GM21360 (cell line): ENCODE measurements at regions not wholly inside any gene's neighbourhood (a gene's known extent, or its start where the extent isn't known, plus 50 kb on each side); places are given as distances from the start of the nearest gene placed in this dataset.
"Not testable (repeated sequence)": the region's sequence is repeated elsewhere in the genome, so short reads cannot be mapped to it uniquely, and the experiment has no call there.

ENCODE experiments used
- ATAC-seq: cut with Tn5 transposase; IDR thresholded peaks from one replicate; pipeline ENCODE4 v1.9.1; 2021; ENCODE audit warnings: mild to moderate bottlenecking, moderate library complexity; ENCODE audit not compliant: unreplicated experiment

DNA sequence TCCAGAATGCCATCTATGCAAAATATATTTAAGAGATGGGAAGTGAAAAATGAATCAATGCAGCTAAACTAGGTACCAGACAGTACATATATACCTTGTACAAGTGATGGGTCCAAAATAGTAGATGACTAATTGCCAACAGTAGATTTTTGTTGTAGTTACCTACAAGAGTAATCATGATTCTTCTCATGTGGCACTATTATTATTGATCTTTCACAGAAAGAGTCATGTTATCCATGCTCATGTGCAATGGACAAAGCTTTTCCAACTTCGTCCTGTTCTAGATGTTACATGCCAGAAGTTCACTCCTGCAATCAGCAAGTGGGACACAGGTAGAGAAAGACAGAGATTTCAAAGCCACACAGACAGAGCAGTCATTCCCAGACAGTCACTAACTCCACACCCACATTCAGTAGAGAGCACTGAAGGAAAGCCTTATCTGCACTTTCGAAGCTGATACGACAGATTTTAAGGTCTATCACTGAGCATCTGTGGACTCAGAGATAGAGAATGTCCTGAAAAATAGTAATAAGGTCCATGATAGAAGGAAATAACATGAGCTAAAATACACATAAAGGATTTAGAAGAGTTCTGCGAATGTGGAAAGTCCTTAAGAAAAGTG, 101.6 kb upstream of the ITPRID2 start:
- ATAC-seq: peak; percentile 41

DNA sequence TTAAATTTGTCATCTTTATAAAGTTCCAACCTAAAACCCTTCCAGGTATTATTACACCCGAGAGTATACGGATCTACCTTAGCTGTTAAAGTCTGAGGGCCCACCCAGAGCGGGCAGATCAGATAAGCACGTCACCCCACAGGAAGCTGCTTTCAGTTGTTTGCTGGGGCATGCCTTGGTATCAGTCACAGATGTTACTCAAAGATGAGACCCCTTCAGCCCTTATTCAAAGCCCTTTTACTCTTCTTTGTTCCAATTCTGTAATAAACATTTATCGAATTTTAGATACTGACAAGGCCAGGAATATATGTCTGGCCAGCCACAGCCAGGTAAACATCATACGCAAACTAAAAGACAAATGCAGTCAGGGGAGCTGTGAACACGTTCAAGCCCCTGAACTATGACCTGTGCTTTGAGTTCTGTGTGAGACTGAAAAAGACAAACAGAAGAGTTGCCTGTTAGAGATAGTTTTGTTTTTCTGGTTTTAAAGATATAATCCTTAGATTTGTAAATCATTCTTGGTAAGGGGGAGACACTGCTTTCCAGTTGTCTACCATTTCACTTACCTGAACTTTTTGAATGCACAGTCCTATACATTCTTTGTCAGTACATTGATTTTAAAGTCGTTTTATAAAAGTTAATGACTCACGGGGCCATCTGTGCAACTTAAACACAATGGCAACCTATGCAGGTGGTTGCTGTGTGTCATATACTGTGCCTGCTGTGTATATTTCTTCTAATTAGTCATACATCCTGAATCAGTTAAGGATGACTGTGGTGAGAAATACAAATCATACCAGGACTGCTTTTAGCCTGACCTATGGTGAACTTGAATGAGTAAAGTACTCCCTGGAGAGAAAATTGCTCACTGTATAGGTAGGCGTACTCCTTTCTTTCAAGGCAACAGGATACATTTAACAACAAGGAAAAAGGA, 100.5 kb upstream of the ITPRID2 start:
- ATAC-seq: peak; percentile 95

DNA sequence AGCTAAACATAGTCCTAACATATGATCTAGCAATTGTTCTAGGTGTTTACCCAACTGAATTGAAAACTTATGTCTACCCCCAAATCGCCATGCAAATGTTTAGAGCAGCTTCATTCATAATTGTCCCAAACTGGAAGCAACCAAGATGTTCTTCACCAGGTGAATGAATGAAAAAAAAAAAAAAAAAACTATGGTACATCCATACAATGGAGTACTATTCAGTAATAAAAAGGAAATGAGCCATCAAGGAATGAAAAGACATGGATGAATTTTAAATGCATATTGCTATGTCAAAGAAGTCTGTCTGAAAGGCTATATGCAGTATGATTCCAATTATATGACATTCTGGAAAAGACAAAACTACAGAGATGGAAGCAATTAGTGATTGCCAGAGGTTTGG, 98.6 kb upstream of the ITPRID2 start:
- ATAC-seq: no peak

DNA sequence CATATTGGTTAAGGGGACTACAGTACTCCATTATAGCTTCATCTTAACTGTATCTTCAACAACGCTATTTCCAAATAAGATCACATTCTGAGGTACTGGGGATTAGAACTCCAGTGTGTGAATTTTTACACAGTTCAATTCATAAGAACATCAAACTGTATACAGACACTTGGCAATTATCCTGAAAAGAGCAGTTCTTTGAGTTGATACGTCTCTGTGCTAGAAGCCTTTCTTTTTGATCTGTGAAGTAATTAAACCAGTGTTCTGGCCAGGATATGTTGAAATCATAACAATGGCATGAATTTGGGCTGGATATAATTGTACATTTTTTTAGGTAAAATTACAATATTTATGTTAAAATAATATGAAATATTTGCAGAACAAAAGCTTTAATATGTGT, 93.5 kb upstream of the ITPRID2 start:
- ATAC-seq: no peak

DNA sequence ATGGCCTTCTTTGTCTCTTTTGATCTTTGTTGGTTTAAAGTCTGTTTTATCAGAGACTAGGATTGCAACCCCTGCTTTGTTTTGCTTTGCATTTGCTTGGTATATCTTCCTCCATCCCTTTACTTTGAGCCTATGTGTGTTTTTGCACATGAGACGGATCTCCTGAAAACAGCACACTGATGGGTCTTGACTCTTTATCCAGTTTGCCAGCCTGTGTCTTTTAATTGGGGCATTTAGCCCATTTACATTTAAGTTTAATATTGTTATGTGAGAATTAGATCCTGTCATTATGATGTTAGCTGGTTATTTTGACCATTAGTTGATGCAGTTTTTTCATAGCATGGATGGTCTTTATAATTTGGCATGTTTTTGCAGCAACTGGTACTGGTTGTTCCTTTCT, 89.2 kb upstream of the ITPRID2 start:
- not testable (repeated sequence) for ATAC-seq

DNA sequence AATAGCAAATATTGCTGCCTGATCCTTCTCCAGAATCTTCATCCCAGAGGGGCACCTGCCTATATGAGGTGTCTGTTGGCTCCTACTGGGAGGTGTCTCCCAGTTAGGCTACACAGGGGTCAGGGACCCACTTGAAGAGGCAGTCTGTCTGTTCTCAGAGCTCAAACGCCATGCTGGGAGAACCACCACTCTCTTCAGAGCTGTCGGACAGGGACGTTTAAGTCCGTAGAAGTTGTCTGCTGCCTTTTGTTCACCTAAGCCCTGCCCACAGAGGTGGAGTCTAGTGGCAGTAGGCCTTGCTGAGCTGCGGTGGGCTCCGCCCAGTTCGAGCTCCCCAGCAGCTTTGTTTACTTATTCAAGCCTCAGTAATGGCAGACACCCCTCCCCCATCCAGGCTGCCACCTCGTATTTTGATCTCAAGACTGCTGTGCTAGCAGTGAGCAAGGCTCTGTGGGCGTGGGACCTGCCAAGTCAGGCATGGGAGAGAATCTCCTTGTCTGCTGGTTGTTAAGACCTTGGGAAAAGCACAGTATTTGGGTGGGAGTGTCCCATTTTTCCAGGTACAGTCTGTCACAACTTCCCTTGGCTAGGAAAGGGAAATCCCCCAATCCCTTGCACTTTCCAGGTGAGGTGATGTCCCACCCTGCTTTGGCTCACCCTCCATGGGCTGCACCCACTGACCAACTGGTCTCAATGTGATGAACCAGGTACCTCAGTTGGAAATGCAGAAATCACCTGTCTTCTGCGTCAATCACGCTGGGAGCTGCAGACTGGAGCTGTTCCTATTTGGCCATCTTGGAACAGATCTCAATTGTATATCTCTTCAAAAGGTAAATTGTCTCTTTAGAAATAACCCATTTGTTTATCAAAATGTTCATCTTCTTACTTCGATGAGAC, 87.4 kb upstream of the ITPRID2 start:
- ATAC-seq: not testable (repeated sequence)

DNA sequence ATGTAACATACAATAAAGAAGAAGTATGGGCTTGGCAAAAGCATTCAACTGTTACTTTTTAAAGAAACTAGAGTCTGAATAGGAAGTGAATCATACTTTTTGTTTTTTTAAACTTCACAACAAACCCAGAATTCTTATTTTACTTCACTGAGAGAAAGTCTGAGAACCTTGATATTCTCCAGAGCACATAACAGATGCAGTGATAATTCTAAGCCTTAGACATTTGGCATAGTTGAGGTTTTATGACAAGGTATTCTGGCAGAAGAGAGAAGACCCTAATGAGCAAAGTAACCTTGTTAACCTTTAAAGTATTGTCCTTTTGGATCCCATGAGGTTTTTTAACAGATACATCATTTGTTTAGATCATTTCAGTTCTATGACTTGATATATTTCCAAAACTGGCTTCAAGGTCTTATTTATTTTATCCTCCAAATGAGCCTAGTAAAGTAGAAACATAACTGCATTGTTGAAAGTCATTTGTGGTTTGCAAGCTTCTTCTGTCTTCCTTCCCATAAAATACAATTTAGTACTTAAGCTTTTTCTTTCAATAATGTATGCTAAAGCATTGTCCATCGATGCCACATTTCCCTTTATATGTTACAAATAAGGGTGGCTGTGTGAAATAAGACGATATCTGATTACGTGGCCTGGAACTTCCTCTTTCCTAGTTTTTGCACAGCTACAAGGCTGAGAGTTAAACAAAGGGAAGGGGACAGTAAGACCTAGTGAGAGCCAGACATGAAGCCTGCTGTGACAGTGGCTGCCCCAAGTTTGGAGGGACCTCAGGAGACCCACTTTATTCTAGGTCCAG, 86.1 kb upstream of the ITPRID2 start:
- ATAC-seq: no peak

DNA sequence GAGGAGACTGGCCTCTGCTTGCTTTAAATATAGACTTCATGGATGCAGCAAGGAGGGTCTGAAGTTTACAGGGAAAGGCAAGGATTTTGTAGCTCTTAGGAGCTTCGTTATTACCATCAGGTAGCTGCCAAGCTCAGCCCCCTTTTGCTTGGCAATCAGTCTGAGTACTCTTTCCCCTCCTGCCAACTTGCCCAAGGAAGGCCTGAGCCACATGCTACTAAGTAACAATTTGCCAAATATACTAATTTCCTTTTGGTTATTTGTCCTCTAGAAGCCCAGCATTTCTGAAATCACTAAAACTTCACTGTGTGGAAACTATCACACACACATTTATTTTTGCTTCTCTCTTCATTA, 85.5 kb upstream of the ITPRID2 start:
- ATAC-seq: no peak

DNA sequence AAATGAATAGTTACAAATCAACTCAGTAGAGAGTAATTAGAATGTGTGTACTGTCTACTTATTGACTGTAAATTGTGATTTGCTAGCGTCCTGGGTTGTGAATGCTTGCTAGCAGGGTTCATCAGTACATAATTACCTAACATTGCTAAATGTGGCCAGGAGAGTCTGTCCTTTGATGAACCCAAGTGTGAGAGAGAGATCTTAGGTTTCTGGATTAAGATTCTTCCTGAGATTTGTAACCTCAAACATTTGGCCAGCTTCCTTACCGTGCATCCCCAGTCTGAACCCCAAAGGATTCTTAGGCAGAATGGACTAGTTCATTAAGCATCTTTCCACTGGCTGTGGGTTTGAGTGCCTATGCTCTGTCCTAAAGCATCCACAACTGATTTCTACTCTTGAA, 84.0 kb upstream of the ITPRID2 start:
- no peak for ATAC-seq

DNA sequence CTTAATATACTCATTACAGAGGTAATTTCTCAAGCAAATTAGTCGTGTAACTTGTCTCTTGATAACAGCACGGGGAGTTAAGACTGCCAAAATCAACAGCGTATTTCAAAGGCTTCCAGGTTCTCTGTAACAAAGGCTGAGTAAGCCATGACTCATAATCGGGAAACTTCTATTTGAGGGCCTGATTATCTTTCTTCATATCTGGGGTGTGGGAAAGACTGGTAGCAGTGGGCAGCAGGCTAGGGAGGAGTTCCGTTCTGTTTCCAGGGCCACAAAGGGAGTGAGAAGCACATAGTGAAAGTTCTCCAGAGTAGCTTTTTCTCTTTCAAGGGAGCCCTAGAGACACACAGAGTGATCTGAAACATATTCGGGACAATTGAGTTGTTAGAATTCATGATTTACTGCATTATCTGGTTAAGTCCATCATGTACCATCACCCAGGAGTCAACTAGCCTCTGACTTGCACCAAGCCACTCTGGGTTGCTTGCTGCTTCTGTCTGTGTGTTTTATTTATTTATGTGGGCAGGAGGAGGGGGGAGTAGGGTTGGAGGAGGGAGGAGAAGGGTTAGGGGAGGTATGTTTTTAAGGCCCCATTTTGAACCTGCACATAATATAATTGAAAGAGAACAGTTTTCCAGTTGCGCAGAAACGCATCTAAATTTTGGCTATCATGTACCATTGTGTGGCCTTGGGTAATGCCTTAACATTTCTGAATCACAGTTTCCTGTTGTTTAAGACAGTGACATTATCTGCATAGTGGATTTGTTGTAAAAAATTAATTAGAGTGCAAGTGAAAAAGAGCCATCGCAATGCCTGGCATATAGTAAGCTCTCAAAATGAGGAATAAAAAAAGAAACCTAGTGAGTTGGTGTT, 80.5 kb upstream of the ITPRID2 start:
- no peak for ATAC-seq

DNA sequence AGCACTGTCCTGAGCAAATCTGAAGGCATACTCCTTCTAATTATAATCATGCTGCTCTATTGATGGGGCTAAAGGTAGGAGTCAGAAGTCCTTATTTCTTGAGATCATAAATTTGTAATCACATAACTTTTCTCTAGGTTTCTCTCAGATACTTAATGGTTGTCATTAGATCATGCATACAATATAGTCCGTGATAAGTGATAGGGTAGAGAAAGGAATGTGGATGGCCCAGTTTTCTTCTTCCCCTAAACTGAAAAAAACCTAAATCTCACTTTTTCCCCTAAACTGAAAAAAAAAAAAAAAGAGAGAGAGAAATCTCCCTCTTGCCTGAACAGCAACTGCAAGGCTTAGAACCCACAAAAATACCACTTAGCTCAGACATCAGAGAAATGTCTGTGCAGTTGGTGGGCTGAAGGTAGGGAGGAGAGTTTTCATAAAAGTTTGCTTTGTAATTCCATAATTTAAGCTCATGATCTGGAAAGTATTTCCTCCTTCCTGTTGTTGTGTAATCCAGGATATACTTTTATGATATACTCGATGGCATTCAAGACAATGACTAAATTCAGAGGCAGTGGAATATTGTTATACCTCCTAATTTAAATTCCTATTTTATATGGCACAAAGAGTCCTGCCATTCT, 79.3 kb upstream of the ITPRID2 start:
- no peak for ATAC-seq

DNA sequence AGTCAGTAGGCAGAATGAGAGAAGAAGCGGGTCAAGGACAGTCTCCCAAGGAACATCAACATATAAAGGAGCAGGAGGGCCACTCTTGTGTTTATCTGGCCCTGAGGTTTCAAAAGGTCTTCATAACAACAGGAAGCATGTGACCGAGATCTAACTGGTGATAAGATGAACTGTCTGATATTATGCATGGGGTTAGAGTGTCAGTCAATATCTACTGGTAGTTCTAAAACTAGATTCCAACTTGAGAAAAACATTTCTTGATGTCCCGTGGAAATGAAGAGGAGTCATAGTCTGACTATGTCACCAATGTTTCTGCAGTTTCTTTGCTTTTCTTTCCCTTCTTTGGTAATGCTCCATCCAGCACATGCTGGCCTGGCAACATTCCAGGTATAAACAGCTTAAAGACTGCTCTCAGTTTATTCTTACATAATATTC, 77.5 kb upstream of the ITPRID2 start:
- no peak for ATAC-seq

DNA sequence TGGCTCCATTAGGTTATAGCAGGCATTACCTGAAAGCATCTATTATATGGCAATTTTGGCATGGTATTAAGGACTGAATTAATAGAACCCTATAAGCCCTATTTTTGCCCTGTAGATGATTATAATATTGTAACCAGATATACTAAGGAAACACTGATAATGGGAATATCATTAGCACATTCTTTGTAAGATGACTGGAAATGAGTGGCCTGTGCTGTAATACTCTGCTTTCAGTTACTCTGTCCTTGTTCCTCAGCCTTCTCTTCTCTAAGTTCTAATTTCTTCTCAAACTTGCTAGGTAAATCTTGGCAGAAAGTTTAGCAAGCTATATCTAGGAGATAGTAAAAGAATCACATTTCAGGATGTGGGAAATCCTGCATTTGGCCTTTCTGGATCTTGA, 74.0 kb upstream of the ITPRID2 start:
- ATAC-seq: no peak

DNA sequence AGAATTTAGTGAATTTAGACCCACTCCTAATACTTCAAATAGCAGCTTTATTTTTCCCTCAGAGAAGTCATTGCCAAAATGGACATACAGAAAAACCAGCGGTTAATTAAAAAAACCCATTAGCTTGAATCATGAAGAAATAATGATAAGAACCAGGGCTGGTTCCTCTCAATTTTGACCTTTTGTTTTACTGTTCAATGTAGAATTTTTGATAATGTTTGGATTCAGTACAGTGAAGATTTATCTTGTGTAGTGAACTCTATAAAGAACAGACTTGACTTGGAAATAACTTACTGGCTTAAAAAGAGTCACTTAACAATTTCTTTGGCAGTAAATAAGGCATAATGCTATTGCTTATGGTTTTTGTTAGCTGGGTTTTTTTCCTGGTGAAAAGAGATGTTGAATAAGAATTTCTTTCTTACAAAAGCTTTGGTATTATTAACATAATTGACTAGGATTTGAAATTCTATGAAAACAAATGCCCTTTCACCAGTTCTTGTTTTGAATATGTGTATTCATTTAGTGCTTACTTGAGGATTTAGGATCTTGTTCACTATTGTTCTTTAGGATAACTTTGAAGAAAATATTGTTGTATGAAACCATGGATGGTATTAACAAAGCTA, 73.4 kb upstream of the ITPRID2 start:
- ATAC-seq: no peak

DNA sequence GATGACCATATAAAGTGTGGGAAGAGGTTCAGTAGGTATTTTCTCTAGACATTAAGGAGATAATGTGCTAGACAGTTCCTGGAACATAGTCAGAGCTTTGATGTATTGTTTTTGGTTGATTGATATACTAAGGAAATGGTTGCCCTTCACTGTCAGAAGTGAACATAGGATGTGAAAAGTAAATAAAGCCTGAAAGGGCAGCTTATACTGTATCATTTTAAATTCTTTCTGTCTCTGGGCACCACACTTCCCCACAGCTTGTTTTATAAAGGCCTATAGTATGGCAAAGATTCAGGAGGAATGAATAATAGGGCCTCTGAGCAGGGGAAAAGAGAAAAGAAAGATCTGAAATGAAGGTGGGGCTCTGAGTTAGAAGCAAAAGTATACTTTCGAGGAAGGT, 72.7 kb upstream of the ITPRID2 start:
- ATAC-seq: no peak

DNA sequence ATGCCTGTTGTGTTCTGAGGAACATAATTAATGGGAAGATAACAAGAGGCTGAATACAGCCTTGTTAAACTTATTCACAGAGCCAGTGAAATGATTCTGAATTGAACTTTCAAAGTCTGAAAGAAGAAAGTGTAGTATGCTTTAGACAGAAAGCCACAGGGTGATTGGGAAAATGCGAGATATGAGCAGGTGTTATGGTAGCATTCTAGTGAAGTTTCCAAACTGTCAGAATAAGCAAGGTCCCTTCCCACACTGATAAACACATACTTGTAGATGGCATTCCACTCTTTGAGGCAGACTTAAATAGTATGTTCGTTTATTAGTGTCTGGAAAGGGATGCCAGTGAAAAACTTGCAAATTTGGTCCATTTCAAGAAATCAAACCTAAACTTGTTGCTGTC, 70.5 kb upstream of the ITPRID2 start:
- ATAC-seq: no peak

DNA sequence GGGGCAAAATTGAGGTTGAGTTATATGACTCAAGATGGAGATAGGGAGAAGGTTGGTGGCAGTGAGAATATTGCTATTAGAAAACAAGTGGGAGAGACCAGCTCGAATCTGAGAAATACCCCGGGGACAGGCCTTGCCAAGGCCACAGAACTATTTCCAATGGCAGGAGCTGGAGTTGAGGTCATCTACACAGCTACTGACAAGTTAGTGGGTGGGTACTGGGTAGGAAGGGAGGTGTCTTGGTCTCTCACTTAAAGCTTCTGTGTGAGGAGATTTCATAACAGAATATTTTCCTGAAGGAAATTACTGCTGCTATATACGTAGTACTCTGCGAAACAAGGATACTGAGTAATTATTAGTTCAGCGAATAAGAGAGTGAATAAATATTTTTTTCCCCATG, 69.4 kb upstream of the ITPRID2 start:
- no peak for ATAC-seq

DNA sequence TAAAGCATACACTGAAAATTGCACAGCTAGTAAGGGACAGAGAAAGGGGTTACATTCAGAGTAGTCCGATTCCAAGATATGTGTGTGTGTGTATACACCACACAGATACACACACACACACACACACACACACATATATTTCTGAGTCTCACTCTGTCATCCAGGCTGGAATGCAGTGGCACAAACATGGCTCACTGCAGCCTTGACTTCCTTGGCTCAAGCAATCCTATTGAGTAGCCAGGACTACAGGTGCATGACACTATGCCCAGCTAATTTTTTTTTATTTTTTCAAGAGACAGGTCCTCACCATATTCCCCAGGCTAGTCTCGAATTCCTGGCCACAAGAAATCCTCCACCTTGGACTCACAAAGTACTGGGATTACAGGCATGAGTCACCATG, 68.1 kb upstream of the ITPRID2 start:
- ATAC-seq: no peak
